ENCODE measurements at regions not wholly inside any gene's neighbourhood (a gene's known extent, or its start where the extent isn't known, plus 50 kb on each side); places are given as distances from the start of the nearest gene placed in this dataset.

DNA sequence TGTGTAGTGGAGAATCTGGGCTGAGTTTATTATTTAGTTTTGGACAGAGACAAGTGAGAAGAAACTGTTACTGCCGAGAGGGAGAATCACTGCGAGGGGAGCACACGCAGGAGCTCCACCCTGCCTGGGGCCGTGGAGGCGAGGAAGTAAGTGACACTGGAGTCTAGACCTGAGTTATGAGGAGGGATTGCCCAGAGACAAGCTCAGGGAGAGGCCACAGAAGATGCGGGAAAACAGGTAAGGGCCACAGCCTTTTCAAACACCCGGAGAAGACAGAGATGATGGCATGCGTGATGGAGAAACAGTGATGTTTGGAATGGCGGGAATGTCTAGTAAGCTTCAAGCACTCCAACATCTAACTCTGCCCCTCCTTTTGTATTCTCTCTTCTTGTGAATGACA lies 84.1 kb downstream of the TNFSF11 start:
- no peak for ATAC-seq
- FAIRE-seq = no peak
- H3K4me1 ChIP-seq = no peaks in the 10 kb centered on the region
- no peak overlapping the region for H3K4me3 ChIP-seq
- H3K27me3 ChIP-seq = no peaks in the 10 kb centered on the region
- no peaks in the 10 kb centered on the region for H3K36me3 ChIP-seq
- no peak overlapping the region for H3K27ac ChIP-seq
- H3K9me3 ChIP-seq = no peaks in the 10 kb centered on the region
- no peak for DNase-seq
- TF ChIP-seq CTCF (IDR thresholded peaks at IDR 0.05) = no peak
- intact Hi-C loops (cut with DNase I) = no loop called here
- WGBS, 2 donors = 69 to 81% methylated on average over 9 of the region's 9 CpGs

GRCh38 chr13:42660333-42660965 lies 86.5 kb downstream of the TNFSF11 start:
- Histone ChIP-seq H3K4me3 (no peak overlapping the region), H3K4me1 (no peaks in the 10 kb centered on the region), H3K27me3 (no peaks in the 10 kb centered on the region), H3K36me3 (no peaks in the 10 kb centered on the region), H3K9me3 (no peaks in the 10 kb centered on the region), H3K27ac (no peak overlapping the region)
- no peak for TF ChIP-seq CTCF (IDR thresholded peaks at IDR 0.05)
- intact Hi-C loops (cut with DNase I) = no loop called here
- DNase-seq (no peak), FAIRE-seq (no peak), ATAC-seq (peak in 1 of 4 donors; percentile 38)
- 41 to 61% methylated on average over 5 of the region's 5 CpGs for WGBS, 2 donors

DNA sequence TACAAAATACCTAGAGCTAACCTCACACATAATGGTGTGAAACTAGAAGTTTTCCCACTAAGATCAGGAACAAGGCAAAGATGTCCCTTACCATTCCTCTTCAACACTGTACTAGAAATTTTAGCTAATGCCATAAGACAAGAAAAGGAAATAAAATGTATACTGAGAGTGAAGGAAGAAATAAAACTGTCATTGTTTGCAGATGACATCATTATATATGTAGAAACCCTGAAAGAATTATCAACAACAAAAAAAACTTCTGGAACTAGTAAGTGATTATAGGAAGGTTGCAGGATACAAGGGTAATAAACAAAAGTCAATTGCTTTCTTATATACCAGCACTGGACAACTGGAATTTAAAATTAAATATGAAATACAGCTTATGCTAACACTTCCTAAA lies 93.7 kb downstream of the TNFSF11 start:
- TF ChIP-seq CTCF (IDR thresholded peaks at IDR 0.05) = no peak
- intact Hi-C loops (cut with DNase I) = no loop called here
- Histone ChIP-seq H3K4me3 (no peak overlapping the region), H3K27me3 (no peaks in the 10 kb centered on the region), H3K36me3 (no peaks in the 10 kb centered on the region), H3K27ac (no peak overlapping the region), H3K4me1 (no peaks in the 10 kb centered on the region), H3K9me3 (peaks cover 0 to 5% (median 0%) of the 10 kb centered on the region in 4 donors)
- DNase-seq = no peak
- FAIRE-seq = no peak
- ATAC-seq = no peak

- intact Hi-C loops (cut with DNase I) = no loop called here
- Histone ChIP-seq H3K27me3 (no peaks in the 10 kb centered on the region), H3K9me3 (peaks cover 0 to 5% (median 0%) of the 10 kb centered on the region in 4 donors), H3K4me1 (no peaks in the 10 kb centered on the region), H3K27ac (no peak overlapping the region), H3K36me3 (no peaks in the 10 kb centered on the region), H3K4me3 (no peak overlapping the region)
- no peak for ATAC-seq
- TF ChIP-seq CTCF (IDR thresholded peaks at IDR 0.05) = no peak
- DNase-seq = no peak
- WGBS, 2 donors = 59 to 66% methylated on average over 7 of the region's 7 CpGs
- no peak for FAIRE-seq
Observed at GRCh38 chr13:42671502-42671901, 97.5 kb downstream of the TNFSF11 start.

GRCh38 chr13:42673677-42674076 lies 99.7 kb downstream of the TNFSF11 start:
- no peak for ATAC-seq
- no peak for DNase-seq
- H3K27ac ChIP-seq = no peak overlapping the region
- no peaks in the 10 kb centered on the region for H3K4me1 ChIP-seq
- 40 to 46% methylated on average over 2 of the region's 2 CpGs for WGBS, 2 donors
- no peak for FAIRE-seq
- H3K4me3 ChIP-seq = no peak overlapping the region
- no peaks in the 10 kb centered on the region for H3K27me3 ChIP-seq
- TF ChIP-seq CTCF (IDR thresholded peaks at IDR 0.05) = no peak
- H3K9me3 ChIP-seq = no peaks in the 10 kb centered on the region
- H3K36me3 ChIP-seq = no peaks in the 10 kb centered on the region
- intact Hi-C loops (cut with DNase I) = no loop called here
